GF-D8 (cell line): ENCODE measurements at regions not wholly inside any gene's neighbourhood (a gene's known extent, or its start where the extent isn't known, plus 50 kb on each side); places are given as distances from the start of the nearest gene placed in this dataset.
"Not testable (repeated sequence)": the region's sequence is repeated elsewhere in the genome, so short reads cannot be mapped to it uniquely, and the experiment has no call there.

ENCODE experiments used
- DNase-seq: peaks from one replicate; lab custom pipeline; 2025; lab: John Stamatoyannopoulos, UW

DNA sequence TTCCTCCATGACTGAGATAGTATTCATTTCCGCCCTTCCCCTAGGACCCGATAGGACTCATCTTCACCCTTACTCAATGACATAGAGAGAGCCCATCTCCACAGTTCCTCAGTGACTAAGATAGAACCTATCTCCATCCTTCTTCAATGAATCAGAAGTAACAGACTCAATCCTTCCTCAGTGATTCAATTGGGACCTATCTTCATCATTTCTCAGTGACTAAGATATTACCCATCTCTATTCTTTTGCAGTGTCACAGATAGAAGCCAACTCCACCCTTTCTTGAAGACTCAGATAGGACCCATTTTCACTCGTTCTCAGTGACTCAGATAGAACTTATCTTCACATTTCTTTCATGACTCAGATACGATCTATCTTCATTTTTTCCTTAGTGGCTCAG lies 164.6 kb downstream of the FBXO4 start:
- no peak for DNase-seq

DNA sequence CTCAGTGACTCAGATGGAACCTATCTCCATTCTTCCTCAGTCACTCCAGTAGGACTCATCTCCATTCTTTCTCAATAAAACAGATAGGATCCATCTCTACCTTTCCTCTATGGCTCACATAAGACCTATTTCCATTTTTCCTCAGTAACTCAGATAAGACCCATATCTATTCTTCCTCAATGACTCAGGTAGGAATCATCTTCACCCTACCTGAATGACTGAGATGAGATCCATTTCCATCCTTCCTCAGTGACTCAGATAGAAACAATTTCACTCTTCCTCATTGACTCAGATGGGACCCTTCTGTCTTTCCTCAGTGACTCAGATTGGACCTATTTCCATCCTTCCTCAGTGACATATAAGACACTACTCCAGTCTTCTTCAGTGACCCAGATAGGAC lies 165.1 kb downstream of the FBXO4 start:
- DNase-seq, result no peak

DNA sequence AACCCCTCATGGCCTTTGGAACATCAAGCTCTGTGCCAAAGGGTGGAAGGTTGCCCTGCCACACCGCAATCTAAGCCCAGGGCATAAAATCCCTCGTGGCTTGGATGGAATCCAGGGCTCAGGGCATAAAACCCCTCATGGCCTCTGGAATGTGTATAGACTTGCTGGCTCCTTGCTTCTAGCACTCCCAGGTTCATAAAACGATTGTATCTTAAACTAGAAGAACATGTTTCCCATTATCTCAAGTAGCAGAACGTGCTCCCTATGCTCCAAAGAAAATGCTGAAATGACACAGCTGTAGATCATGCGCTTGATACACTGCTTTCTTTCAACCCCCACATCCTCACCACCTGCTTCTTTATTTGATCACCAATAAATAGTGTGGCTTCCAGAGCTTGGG lies 174.8 kb downstream of the FBXO4 start:
- DNase-seq, result not testable (repeated sequence)

DNA sequence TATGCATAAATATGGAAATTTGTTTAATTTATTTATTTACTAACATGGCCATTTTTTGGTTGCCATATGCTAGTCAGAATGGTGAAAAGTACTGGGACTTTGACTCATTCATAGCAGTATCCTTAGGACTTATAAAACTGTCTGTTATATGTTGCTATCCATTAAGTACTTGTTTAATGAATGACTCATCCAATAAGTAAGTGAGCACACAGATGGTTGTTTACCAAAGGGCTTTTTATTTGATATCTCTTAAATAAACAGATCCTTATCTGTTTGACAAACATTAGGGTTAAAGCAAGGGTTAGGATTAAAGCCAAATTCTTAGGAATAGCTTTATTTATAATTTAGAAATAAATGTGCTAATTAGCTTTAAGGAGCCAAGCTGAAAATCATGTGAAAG lies 183.4 kb downstream of the FBXO4 start:
- no peak for DNase-seq

DNA sequence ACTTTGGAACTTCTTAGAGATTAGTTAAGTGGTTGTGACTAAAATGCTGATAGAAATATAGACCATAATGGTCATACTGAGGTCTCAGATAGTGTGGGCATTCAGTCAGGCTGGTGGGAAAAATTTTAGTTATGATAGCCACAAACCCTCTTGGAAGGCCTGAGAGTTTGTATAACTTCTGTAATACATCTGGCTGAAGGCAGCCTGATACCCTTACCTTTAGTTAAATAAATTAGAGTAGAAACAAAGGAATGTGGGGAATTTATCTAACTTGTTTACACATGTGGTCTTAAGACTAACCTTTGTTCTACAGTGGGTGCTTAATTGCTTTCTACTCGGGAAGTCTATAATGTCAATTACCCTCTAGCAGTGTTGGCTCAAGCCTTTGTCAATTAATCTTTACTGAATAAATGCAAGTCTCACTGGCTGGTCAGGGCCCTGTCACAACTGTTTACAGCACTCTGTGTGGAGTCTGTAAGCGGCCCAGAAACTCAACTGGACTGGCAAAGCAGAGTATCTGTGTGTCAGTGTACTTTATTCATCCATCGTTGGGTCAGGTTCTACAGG lies 184.0 kb downstream of the FBXO4 start:
- no peak for DNase-seq

DNA sequence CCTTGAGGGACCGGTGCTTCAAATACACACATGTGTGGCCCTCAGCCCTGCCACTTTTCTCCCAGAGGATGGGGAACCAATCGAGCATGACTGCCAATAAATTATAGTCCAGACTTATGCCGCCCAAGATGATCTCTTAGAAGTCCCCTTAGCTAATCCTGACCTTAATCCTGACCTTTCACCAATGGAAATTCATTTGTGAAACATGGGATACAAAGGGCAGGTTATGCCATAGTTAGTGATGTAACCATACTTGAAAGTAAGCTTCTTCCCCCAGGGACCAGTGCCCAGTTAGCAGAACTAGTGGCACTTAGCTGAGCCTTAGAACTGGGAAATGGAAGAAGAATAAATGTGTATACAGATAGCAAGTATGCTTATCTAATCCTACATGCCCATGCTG lies 190.6 kb downstream of the FBXO4 start:
- DNase-seq, result not testable (repeated sequence)

DNA sequence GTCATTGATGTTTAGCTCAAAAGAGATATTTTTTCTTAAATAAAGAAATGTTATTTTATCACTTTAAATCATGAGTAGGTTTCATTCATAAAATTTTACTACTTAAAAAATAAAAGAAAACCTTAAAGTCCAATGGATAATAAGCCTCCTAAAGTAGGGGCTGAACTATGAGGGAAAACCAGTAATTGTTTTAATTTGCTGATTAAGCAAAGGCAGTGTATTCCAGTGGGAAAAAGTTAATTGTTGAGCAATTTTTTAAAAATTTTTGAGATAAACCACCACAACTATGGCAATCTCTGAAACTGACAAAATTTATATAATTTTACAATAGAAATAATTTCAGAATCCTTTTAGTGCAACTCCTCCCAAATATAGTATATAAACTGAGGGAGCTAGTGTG lies 195.0 kb downstream of the FBXO4 start:
- no peak for DNase-seq

DNA sequence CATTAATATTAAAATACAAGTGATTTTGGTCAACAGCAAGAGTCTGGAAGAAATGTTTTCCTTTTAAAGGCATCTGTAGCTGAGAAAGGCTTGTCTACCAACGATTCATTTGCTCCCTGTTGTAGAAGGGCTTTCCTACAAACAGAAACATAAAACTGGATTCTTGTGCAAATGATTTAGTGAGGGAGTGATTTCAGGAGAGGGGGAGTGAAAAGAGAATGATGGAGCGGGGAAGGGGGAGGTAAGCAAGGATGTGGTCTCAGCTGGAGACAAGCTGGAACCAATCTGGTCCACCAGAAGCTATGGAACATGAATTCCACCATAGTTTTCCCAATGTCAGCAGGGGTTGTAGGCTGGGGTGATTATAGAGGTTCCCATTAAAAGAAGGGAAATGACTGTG lies 196.3 kb downstream of the FBXO4 start:
- DNase-seq, result no peak

DNA sequence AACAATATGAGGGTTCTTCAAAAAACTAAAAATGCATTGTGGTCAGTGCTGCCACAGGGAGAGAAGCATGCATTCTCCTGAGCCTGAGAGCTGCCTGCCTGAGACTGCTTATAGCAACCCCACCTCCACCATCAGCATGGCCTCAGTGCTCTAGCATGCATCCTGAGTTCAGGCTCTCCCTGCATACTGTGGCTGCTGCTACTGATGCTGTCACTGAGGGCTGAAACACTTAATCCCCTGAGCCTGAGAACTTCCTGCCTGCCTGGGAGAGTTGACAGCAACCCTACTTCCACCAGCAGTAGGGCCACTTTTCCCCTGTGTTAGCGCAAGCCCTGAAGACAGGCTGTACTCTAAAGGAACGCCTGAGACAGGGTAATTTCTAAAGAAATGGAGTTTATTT lies 206.0 kb downstream of the FBXO4 start:
- no peak for DNase-seq

DNA sequence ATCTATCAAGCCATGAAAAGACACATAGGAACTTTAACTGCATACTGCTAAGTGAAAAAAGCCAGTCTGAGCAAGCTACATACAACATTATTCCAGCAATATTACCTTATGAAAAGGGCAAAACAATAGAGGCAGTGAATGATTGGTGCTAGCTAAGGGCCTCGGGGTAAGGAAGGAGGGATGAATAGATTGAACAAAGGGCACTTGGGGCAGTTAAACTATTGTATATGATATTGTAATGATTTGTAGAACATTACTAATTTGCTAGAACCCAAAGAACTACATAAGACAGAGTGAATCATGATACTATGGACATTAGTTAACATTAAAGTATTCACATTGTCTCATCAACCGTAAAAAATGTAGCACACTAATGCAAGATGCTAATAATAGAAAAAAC lies 218.3 kb downstream of the FBXO4 start:
- DNase-seq, result no peak

DNA sequence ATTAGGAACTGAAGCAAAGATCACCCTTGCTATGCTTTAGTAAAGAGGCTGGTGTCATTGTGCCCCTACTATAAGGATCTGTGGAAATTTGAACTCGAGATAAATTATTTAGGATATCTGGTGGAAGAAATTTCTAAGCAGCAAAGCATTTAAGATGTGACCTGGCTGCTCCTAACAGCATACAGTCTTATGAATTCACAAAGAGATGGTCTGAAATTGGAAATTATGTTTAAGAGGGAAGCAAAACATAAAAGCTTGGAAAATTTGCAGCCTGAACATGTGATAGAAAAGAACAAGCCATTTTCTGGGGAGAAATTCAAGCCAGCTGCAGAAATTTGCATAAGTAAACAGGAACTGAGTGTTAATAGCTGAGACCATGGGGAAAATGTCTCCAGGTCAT lies 223.7 kb downstream of the FBXO4 start:
- no peak for DNase-seq

DNA sequence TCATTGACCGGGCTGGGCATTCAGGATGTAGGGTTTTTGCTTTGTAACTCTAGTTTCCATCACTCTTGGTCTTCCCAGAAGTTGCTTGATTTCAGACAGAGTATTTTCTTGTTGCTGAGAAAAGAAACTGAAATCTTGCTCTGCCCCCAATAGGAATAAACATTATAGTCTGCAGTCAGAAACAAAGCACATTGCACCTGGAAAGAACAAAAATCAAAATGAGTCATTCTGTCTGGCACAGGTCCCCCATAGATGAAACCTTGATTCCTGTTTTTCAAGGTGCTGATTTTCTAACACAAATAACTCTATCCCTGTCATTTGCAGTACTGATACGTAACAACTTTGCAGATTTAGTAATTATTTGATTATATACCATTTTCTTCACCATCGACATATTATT lies 232.1 kb downstream of the FBXO4 start:
- no peak for DNase-seq

DNA sequence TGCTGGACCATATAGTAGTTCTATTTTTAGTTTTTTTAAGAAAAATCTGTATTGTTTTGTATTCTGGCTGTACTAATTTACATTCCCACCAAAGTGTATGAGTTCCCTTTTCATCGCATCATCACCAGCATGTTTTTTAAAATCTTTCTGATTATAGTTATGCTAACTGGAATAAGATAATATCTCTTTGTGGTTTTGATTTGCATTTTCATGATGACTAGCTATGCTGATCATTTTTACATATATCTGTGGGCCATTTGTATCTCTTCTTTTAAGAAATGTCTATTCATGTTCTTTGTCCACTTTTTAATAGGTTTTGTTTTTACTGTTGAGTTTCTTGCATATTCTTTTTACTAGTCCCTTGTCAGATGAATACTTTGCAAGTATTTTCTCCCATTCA lies 238.0 kb downstream of the FBXO4 start:
- DNase-seq, result no peak

DNA sequence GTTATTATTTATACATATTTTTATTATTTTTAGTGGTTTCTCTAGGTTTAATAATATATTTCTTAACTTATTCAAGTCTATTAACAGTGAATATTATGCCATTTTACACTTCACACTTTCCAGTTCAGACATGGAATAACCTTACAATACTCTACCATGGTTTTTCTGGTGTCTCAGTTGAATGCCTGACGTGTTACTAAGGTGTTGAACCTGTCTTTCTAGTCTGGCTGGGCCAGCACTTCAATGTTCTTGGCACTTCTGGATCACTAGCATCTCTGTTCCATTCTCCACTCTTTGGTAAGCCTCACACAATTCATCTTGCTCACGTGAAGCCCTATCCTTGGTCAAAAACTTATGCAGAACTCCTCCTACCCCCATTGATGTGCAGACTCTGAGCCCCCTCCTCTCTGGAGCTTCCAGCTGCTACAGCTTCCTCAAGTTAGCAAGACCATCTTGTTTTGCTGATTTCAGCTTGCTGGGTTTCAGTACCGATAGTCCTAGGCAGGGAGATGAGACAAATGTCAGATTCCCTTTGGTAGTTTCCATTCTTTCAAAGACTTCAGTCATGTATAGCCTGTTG lies 243.1 kb downstream of the FBXO4 start:
- no peak for DNase-seq

DNA sequence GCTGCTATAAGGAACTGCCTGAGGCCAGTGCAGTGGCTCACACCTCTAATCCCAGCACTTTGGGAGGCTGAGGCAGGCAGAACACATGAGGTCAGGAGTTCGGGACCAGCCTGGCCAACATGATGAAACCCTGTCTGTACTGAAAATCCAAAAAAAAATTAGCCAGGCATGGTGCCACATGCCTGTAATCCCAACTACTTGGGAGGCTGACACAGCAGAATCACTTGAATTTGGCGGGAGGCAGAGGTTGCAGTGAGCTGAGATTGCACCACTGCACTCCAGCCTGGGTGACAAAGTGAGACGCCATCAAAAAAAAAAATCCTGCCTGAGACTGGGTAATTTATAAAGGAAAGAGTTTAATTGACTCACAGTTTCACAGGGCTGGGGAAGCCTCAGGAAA lies 247.1 kb upstream of the GHR start:
- DNase-seq, result not testable (repeated sequence)

DNA sequence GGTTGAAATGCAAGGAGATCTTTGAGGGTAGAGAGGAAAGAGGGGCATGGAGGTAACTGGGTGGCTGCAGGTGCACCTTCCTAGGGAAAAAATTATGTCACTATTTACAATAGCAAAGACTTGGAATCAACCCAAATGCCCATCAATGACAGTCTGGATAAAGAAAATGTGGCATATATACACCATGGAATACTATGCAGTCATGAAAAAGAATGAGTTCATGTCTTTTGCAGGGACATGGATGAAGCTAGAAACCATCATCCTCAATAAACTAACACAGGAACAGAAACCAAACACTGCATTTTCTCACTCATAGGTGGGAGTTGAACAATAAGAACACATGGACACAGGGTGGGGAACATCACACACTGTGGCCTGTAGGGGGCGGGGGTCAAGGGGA lies 243.4 kb upstream of the GHR start:
- DNase-seq, result not testable (repeated sequence)

DNA sequence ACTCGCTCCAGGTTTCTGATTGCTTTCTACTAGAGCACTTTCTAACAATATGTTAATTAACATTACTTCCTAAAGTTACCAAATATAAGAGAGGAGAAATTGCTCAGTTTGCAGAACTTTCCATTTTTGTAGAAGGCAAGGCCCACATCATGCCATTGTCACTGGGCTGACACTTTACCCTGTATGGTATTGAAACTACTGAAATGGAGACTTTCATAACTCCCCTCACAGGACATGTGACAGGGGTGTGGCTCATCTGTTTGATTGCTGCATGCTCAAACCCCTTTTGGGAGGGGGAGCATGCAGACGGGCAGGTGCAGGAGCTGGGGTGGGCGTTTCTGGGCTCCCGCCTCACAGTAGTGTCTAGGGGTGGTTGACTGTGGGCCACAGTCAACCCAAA lies 206.3 kb upstream of the GHR start:
- DNase-seq, result no peak

DNA sequence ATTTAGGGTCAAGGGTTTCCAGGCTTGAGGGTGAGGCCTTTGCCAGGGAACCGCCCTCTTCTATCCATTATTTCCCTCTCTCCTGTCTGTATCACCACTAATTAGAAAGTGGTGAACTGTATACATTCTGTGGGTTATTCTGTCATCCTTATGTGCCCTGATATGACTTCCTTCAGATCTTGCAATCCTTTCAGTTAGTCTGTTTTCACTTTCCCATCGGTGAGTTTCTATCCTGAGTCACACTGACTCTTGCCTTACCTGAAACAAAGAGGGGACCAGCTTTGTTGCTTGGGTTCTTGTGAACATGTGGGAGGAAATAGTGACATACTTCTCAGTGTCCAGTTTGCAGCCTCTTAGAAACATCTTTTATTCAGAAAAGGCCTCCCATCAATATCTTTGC lies 205.4 kb upstream of the GHR start:
- no peak for DNase-seq

DNA sequence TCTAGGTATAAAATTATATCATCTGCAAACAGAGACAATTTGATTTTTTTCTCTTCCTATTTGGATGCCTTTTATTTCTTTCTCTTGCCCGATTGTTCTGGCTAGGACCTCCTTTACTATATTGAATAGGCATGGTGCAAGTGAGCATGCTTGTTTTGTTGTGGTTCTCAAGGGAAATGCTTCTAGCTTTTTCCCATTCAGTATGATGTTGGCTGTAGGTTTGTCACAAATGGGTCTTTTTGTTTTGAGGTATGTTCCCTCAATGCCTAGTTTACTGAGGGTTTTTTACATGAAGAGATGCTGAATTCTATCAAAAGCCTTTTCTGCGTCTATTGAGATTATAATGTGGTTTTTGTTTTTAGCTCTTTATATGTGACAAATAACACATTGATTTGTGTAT lies 198.2 kb upstream of the GHR start:
- DNase-seq, result no peak

DNA sequence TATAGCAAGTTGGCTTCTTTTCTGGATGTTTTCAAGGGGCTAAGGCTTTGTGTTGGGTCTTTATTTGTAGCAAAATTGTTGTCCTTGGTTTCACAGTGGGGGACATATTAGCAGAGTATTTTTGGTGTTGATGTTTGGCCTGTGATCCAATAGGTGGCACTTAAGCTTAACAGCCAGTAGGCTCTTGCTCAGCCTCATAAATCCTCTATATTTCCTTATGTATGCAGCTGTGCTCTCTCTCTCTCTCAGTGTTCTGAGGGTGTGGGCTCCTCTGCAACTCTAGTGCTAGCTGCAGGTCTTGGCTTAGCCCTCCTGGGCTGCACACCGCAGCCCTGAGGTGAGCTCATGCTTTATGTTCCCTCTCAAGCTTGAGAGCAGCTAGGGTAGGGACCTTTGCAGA lies 195.0 kb upstream of the GHR start:
- no peak for DNase-seq

DNA sequence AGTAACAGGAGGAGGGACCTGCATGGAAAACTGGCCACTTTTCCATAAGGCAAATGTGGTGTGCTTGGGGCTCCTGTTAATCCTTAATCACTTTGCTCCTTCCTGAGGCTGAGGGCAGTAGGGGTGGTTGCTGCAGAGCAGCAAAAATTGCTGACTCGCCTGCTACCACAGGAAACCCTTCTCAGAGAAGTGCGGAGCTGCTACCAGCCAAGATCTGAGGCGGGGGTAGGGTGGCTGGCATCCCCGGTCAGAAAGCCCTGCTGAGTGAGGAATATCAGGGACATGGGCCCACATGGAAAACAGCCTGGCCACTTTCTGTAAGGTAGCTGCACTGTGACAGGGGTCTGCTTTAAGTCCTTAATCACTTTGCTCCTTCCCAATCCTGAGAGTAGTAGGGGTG lies 192.4 kb upstream of the GHR start:
- DNase-seq, result no peak

DNA sequence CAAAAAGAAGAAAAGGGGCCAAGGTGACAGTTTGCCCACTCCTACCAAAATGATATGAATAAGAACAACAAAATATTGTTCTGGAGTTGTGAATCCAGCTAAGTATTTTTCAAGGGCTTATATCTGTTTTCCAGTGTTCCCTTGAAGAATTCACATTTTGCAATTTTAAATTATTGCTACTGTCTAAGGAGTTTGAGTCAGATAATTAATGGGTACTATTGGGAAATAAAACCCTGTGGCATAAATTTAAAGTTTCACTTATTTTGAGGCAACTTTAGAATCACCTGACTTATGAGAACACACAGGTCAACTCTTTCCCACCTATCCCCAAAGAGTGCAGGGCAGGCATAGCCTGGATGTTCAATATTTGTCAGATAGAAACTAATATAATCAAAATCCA lies 188.0 kb upstream of the GHR start:
- no peak for DNase-seq

DNA sequence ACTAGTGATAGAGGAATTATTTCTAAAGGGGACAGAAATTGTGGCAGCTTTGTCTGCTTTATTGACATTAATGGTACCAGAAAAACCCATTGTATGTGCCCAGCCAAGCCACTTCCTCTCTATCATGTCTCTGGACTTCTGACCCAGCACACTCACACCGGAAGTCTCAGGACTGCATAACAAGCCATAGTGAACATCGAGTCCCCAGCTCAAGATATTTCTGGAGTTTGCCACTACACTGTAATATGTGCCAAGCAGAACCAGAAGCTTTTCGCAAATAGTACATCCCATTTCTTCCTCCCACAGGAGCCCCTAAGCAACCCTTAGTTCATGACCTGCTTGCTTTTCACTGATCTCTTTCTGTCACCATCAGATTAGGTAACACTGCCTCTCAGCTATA lies 187.4 kb upstream of the GHR start:
- DNase-seq, result no peak

DNA sequence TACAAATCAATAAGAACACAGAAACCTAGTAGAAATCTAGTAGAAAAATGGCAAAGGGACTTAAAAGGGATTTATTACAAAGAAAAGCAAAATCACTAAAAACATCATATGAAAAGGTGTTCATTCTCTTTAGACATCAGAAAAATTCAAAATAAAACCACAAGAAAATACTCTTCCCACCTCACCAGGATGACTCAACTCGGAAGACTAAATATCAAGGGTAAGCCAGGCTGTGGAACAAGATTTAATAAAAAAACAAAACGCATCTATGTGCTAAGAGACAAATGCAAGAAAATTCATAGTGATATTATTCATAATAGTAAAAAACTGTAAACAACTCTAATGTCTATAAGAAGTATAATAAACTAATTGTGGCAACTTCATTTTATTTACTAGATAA lies 181.6 kb upstream of the GHR start:
- DNase-seq, result no peak

DNA sequence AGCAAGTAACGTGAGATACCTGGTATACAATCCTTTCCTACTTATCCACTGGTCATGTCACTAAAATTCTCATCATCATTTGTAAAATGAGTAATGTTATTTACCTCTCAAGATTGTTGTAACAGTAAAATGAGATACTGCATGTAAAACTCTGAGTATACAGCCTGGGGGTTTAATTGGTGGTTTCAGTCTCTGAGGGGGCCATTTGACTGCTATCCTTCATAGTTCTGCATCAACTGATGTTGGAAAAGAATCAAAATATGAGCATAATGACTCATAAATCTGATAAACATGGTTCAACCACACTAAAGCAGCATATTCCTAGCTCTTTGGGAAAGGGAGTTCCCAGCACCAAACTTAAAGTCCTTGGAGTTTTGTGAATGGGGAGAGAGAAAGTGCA lies 181.0 kb upstream of the GHR start:
- DNase-seq, result no peak
